A673 (cell line): ENCODE measurements at regions not wholly inside any gene's neighbourhood (a gene's known extent, or its start where the extent isn't known, plus 50 kb on each side); places are given as distances from the start of the nearest gene placed in this dataset.

Source experiments
- BruUV-seq: library from RNA; stranded (reverse); fragments of 400-500 nt; replicated peaks from 2 replicates; lab custom pipeline; 2021; lab: Mats Ljungman, UMichigan
- CTCF ChIA-PET: fragments of 300-600 bp; sonication (Branson Sonifier 250); formaldehyde crosslinking; loops from one replicate; lab custom pipeline; 2022; ENCODE audit warnings: antibody characterized with exemption; lab: Charles Lee
- POLR2A ChIA-PET: fragments of 300-600 bp; sonication (Branson Sonifier 250); formaldehyde crosslinking; loops from one replicate; lab custom pipeline; 2022; ENCODE audit warnings: antibody characterized with exemption; ENCODE audit not compliant: low non-redundant PET; lab: Charles Lee
- DNase-seq: peaks from one replicate; pipeline ENCODE4 v3.0.0-alpha.2; 2015; ENCODE audit warnings: low spot score
- H3K27ac ChIP-seq: fragments of 200-600 bp; sonication (generic); 2 replicates; pipeline ENCODE4 v1.5.1; 2016; ENCODE audit warnings: mixed run types, low read depth, mild to moderate bottlenecking, mixed read lengths, antibody characterized with exemption, low read length; ENCODE audit not compliant: poor library complexity, severe bottlenecking
- H3K27me3 ChIP-seq: fragments of 200-600 bp; sonication (generic); replicated peaks from 2 replicates; pipeline ENCODE4 v1.6.1; 2017; ENCODE audit warnings: mixed run types, low read depth, mild to moderate bottlenecking, mixed read lengths, antibody characterized with exemption, low read length; ENCODE audit not compliant: insufficient read depth, poor library complexity
- H3K36me3 ChIP-seq: fragments of 200-600 bp; sonication (generic); 2 replicates; pipeline ENCODE4 v1.6.1; 2016; ENCODE audit warnings: mixed run types, mild to moderate bottlenecking, mixed read lengths, antibody characterized with exemption, low read length; ENCODE audit not compliant: insufficient read depth, poor library complexity, severe bottlenecking
- H3K4me1 ChIP-seq: fragments of 200-600 bp; sonication (generic); 2 replicates; pipeline ENCODE4 v1.6.1; 2017; ENCODE audit warnings: mixed run types, mild to moderate bottlenecking, mixed read lengths, antibody characterized with exemption, low read length; ENCODE audit not compliant: insufficient read depth, poor library complexity, severe bottlenecking
- H3K4me3 ChIP-seq: fragments of 200-600 bp; sonication (generic); 2 replicates; pipeline ENCODE4 v1.5.1; 2016; ENCODE audit warnings: low read depth, mixed run types, mild to moderate bottlenecking, mixed read lengths, low read length; ENCODE audit not compliant: poor library complexity, severe bottlenecking
- H3K9me3 ChIP-seq: fragments of 200-600 bp; sonication (generic); 2 replicates; pipeline ENCODE4 v1.6.1; 2016; ENCODE audit warnings: mixed run types, low read depth, mild to moderate bottlenecking, mixed read lengths, antibody characterized with exemption, low read length; ENCODE audit not compliant: poor library complexity, severe bottlenecking
- CTCF ChIP-seq: fragments of 300-800, 200-600 bp; sonication (generic); conservative IDR thresholded peaks from 2 replicates; pipeline ENCODE4 v1.5.1; 2017; ENCODE audit warnings: low read depth, mild to moderate bottlenecking, antibody characterized with exemption, low read length, moderate library complexity, mixed read lengths
- EZH2 ChIP-seq: fragments of 200-600 bp; sonication (generic); IDR thresholded peaks from 2 replicates; pipeline ENCODE4 v1.6.1; 2017; ENCODE audit warnings: borderline replicate concordance, low read depth, mild to moderate bottlenecking, mixed read lengths, antibody characterized with exemption, low read length; ENCODE audit not compliant: poor library complexity, severe bottlenecking
- intact Hi-C: fragments of 100-400 bp; cut with micrococcal nuclease; formaldehyde crosslinking; loops from one replicate; pipeline ENCODE4 v1.10.0; 2022; ENCODE audit not compliant: unreplicated experiment

- POLR2A ChIA-PET: no interaction called here
Measured at GRCh38 chr22:49551897-49552614, 275.6 kb downstream of the BRD1 start.

GRCh38 chr22:49551446-49551845 is 276.2 kb downstream of the BRD1 start:
- TF ChIP-seq CTCF: no peak
- no peak for TF ChIP-seq EZH2
- Histone ChIP-seq H3K4me1 (peaks cover 10% of the 10 kb centered on the region), H3K36me3 (no peaks in the 10 kb centered on the region), H3K9me3 (no peaks in the 10 kb centered on the region), H3K27me3 (no peaks in the 10 kb centered on the region), H3K4me3 (no peak overlapping the region), H3K27ac (no peak overlapping the region)
- ChIA-PET POLR2A (no interaction called here), CTCF (no interaction called here)
- DNase-seq: no peak
- intact Hi-C loops: no loop called here
- no TSS peak for BruUV-seq

More at GRCh38 chr22:49551897-49552614, 275.6 kb downstream of the BRD1 start:
- CTCF ChIA-PET: no interaction called here
- peaks cover 10% of the 10 kb centered on the region for H3K4me1 ChIP-seq
- TF ChIP-seq CTCF: no peak
- no peak for TF ChIP-seq EZH2
- intact Hi-C loops: no loop called here
- H3K36me3 ChIP-seq: no peaks in the 10 kb centered on the region
- no peaks in the 10 kb centered on the region for H3K27me3 ChIP-seq
- DNase-seq: peak; percentile 60
- H3K9me3 ChIP-seq: no peaks in the 10 kb centered on the region
- H3K27ac ChIP-seq: no peak overlapping the region
- H3K4me3 ChIP-seq: no peak overlapping the region
- BruUV-seq: no TSS peak

GRCh38 chr22:49550766-49551362 is 276.8 kb downstream of the BRD1 start:
- BruUV-seq: no TSS peak
- no peaks in the 10 kb centered on the region for H3K27me3 ChIP-seq
- CTCF ChIA-PET: no interaction called here

More at GRCh38 chr22:49550766-49551362, 276.8 kb downstream of the BRD1 start:
- POLR2A ChIA-PET: no interaction called here
- Histone ChIP-seq H3K4me1 (peaks cover 10% of the 10 kb centered on the region), H3K27ac (no peak overlapping the region), H3K9me3 (no peaks in the 10 kb centered on the region), H3K4me3 (no peak overlapping the region), H3K36me3 (no peaks in the 10 kb centered on the region)
- DNase-seq: no peak
- TF ChIP-seq EZH2 (no peak), CTCF (0 out of 2 replicates have a peak, but pooled peaks have one; percentile 19)
- intact Hi-C loops: no loop called here
